IPS-20b (cell line): ENCODE measurements at regions not wholly inside any gene's neighbourhood (a gene's known extent, or its start where the extent isn't known, plus 50 kb on each side); places are given as distances from the start of the nearest gene placed in this dataset.

Experiments used
- H3K27ac ChIP-seq: one replicate; pipeline ENCODE4 v1.5.1; 2013; ENCODE audit warnings: low read length
- H3K27me3 ChIP-seq: 2 replicates; pipeline ENCODE4 v1.6.1; 2013; ENCODE audit warnings: mild to moderate bottlenecking, low read length, inconsistent platforms; ENCODE audit not compliant: insufficient read depth
- H3K36me3 ChIP-seq: 2 replicates; pipeline ENCODE4 v1.6.1; 2013; ENCODE audit warnings: low read depth, mild to moderate bottlenecking, inconsistent platforms, low read length, moderate library complexity; ENCODE audit not compliant: insufficient read depth
- H3K4me1 ChIP-seq: 2 replicates; pipeline ENCODE4 v1.6.1; 2013; ENCODE audit warnings: mild to moderate bottlenecking, control low read depth, inconsistent platforms, low read length, moderate library complexity; ENCODE audit not compliant: insufficient read depth
- H3K4me3 ChIP-seq: 2 replicates; pipeline ENCODE4 v1.5.1; 2013; ENCODE audit warnings: mild to moderate bottlenecking, low read length, inconsistent platforms
- H3K9ac ChIP-seq: 2 replicates; pipeline ENCODE4 v1.6.1; 2013; ENCODE audit warnings: low read depth, mild to moderate bottlenecking, inconsistent platforms, low read length, moderate library complexity
- H3K9me3 ChIP-seq: 2 replicates; pipeline ENCODE4 v1.6.1; 2013; ENCODE audit warnings: mild to moderate bottlenecking, low read depth, low read length, inconsistent platforms; ENCODE audit not compliant: insufficient read depth

DNA sequence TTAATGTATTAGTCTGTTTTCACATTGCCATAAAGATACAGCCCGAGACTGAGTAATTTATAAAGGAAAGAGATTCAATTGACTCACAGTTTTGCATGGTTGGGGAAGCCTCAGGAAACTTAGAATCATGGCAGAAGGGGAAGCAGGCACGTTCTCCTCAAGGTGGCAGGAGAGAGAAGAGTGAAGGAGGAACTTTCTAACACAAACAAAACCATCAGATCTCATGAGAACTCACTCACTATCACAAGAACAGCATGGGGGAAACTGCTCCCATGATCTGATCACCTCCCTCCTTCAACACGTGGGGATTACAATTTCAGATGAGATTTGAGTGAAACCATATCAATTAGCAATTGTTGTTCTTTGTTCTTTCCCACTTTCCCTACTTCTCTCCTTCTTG, 689.0 kb upstream of the SLITRK1 start:
- Histone ChIP-seq H3K4me3 (no peak overlapping the region), H3K27ac (no peak overlapping the region)

DNA sequence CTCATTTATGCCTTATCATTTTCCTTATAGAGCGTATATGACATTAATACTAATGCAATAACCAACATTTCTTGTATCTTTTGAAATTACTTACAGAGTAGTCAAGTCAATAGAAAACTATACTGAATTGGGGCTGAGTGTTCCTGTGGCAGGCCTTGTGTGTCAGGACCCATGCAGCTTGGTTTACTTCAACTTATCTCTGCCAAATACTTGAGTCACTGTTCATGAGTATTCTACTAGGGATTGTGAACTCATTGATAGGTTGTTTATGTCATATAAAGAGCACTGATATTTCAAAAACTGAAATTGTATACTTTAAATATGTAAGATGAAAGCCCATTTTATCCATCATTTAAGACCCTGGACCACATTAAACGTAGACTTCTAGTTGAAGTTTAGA, 688.6 kb upstream of the SLITRK1 start:
- Histone ChIP-seq H3K9ac (no peak overlapping the region), H3K4me3 (no peak overlapping the region), H3K36me3 (no peaks in the 10 kb centered on the region), H3K4me1 (no peaks in the 10 kb centered on the region), H3K27ac (no peak overlapping the region), H3K27me3 (no peaks in the 10 kb centered on the region), H3K9me3 (no peaks in the 10 kb centered on the region)

More for the DNA sequence above, 689.0 kb upstream of the SLITRK1 start:
- no peaks in the 10 kb centered on the region for H3K27me3 ChIP-seq
- no peaks in the 10 kb centered on the region for H3K9me3 ChIP-seq
- no peaks in the 10 kb centered on the region for H3K36me3 ChIP-seq
- H3K4me1 ChIP-seq: no peaks in the 10 kb centered on the region
- H3K9ac ChIP-seq: no peak overlapping the region

DNA sequence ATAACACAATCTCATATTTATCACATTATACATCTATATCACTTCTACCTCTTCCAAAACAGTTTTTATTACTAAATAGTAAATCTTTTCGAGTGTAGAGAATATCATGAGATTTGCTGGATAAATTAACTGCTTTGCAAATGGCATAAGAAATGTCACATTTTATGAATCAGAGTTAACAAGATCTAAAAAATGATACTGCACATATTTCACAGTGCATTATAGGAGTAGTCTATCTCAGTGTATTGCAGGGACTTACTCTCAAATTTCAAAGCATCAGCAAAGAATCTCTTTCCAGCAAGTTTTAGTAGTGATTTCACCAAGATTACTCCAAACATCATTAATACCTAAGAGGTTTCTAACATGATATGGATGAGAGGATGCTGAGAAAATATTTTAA, 687.1 kb upstream of the SLITRK1 start:
- no peaks in the 10 kb centered on the region for H3K27me3 ChIP-seq

DNA sequence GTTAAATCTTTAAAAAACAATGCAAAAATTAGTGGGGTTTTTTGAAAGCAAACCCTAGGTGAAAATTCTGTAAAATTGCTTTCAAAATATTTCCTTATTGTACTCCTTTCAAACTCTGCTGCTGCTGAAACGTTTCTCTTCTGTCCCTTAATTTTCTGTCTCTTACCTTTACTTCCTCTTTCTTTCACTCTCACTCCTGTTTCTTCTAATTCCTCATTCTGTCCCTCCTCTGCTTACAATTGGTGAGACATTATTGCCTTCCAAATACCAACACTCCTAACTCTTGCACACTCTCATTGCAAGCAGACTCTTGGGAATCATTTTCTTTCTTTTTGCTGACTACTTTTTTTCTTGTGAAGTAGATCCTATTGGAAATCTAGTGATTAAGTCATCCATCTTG, 685.6 kb upstream of the SLITRK1 start:
- Histone ChIP-seq H3K9ac (no peak overlapping the region), H3K4me3 (no peak overlapping the region), H3K27me3 (no peaks in the 10 kb centered on the region), H3K36me3 (no peaks in the 10 kb centered on the region), H3K9me3 (no peaks in the 10 kb centered on the region), H3K4me1 (no peaks in the 10 kb centered on the region), H3K27ac (no peak overlapping the region)

More for the DNA sequence above, 687.1 kb upstream of the SLITRK1 start:
- Histone ChIP-seq H3K4me3 (no peak overlapping the region), H3K4me1 (no peaks in the 10 kb centered on the region), H3K9ac (no peak overlapping the region), H3K27ac (no peak overlapping the region), H3K9me3 (no peaks in the 10 kb centered on the region), H3K36me3 (no peaks in the 10 kb centered on the region)

DNA sequence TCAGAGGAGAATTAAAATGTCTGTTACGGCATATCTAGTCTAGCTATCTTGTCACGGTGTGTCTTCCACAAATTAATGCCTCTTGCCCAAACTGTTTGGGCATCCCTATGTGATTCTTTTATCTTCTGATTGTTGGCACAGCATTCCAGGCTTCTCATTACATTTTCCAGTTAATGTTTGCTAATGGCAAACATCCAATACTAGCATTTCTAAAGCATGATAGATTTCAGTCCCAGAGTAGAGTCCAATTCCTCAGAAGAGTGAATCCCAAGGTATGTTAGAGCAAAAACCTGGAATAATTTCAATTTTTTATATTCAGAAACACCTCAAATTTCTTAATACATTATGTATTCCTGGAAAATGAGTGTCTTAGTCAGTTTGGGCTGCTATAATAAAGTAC, 684.5 kb upstream of the SLITRK1 start:
- H3K4me1 ChIP-seq: no peaks in the 10 kb centered on the region
- H3K9ac ChIP-seq: no peak overlapping the region
- H3K9me3 ChIP-seq: no peaks in the 10 kb centered on the region; the same call in 1 of the 2 replicates
- no peaks in the 10 kb centered on the region for H3K36me3 ChIP-seq
- no peak overlapping the region for H3K4me3 ChIP-seq
- no peak overlapping the region for H3K27ac ChIP-seq
- no peaks in the 10 kb centered on the region for H3K27me3 ChIP-seq

DNA sequence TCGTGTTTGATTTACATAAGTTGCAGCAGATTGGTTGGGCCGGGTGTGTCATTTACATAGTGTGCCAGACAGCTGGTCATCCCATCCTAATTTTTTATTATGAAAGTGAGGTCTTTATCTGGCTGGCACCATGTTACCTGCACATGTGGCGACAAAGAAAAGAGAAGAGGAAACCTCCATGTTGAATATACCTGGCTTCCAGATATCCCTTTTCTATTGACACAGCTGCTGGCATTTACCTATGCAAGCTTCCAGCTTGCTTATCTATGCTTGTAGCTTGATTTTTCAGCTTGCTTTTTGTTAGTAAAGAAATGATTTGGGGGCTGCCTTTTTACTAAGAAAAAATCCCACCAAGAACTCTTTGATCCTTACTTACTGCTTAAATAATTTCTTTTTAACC, 681.3 kb upstream of the SLITRK1 start:
- Histone ChIP-seq H3K27me3 (no peaks in the 10 kb centered on the region), H3K36me3 (no peaks in the 10 kb centered on the region), H3K27ac (no peak overlapping the region), H3K4me1 (no peaks in the 10 kb centered on the region), H3K4me3 (no peak overlapping the region), H3K9me3 (peaks cover 16% of the 10 kb centered on the region; the same call in 1 of the 2 replicates), H3K9ac (no peak overlapping the region)

DNA sequence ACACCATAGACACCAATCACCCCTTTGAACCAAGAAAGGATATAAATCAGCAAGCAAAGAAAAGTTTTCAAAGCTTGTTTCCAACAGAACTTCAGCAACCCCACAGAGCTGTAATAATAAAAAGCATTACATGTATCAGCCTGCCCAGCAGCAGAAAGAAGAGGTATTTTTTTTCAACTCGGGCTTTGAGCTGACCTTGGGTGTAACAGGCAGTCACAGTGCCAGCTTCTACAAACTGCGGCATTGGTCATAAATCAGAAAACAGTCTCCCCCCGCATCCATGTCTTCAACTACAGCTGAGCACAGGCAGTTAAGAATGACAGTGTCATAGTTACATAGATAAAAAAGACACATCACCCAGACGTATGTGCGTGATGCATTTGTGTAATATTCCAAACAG, 671.0 kb upstream of the SLITRK1 start:
- Histone ChIP-seq H3K36me3 (no peaks in the 10 kb centered on the region), H3K27me3 (no peaks in the 10 kb centered on the region), H3K27ac (no peak overlapping the region)

DNA sequence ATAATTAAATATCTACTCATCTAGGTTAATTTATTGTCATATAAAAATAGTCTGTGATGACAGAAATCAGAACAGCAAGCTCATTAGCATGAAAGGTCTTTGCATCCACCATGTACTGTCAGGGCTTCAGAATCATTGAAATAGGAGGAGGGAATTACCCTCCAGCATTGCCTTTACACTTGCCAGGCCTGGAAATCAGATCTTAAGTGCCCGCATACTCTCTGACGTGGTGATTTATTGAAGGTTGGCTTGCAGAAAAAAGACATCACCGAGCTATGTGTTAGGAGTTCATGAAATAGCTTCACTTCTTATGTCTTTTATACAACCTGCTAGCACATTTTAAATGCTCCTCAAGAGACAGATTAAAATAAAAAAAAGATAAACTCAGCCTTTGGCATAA, 661.7 kb upstream of the SLITRK1 start:
- Histone ChIP-seq H3K9ac (no peak overlapping the region), H3K4me3 (no peak overlapping the region), H3K36me3 (no peaks in the 10 kb centered on the region), H3K9me3 (no peaks in the 10 kb centered on the region), H3K27ac (no peak overlapping the region), H3K4me1 (no peaks in the 10 kb centered on the region), H3K27me3 (no peaks in the 10 kb centered on the region)

More for the DNA sequence above, 671.0 kb upstream of the SLITRK1 start:
- H3K4me3 ChIP-seq: no peak overlapping the region
- H3K9ac ChIP-seq: no peak overlapping the region
- no peaks in the 10 kb centered on the region for H3K9me3 ChIP-seq
- no peaks in the 10 kb centered on the region for H3K4me1 ChIP-seq

DNA sequence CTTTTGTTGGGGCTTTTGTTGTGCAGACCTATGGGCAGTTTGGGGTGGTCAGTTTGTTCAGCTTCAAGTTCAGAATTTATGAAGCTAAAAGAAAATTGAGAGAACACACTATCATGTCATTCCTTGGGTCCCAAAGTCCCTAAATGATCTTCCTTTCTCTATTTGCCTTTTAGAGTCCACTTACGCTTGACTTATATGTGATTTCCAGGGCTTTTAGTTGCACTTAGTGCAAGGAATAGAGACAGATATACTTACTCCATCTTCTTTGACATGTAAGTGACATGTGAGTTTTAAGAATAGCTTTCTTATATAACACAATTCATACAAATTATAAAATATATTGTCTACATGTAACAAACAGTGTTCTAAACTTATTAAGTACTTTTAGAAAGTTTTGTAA, 660.1 kb upstream of the SLITRK1 start:
- no peaks in the 10 kb centered on the region for H3K4me1 ChIP-seq
- no peak overlapping the region for H3K9ac ChIP-seq
- no peak overlapping the region for H3K27ac ChIP-seq
- no peak overlapping the region for H3K4me3 ChIP-seq
- H3K27me3 ChIP-seq: no peaks in the 10 kb centered on the region
- H3K36me3 ChIP-seq: no peaks in the 10 kb centered on the region
- H3K9me3 ChIP-seq: no peaks in the 10 kb centered on the region

DNA sequence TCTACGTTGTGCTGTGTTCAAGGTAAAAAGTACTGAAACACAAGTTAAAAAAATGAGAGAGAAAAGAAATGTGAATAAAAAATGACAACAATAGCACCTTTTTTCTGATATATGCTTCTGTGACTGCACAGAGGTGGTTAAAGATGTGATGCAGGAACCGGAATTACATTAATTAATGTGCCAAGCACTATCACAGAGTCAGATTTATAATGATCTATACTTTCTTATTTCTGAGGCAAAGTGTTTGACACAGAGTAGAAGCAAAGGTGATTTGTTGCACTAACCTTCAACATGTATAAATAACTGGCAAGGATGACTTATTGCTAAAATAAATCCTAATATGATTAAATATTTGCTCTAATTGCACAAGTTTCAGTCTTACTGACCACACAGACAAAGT, 654.6 kb upstream of the SLITRK1 start:
- no peak overlapping the region for H3K4me3 ChIP-seq
- H3K9me3 ChIP-seq: no peaks in the 10 kb centered on the region

DNA sequence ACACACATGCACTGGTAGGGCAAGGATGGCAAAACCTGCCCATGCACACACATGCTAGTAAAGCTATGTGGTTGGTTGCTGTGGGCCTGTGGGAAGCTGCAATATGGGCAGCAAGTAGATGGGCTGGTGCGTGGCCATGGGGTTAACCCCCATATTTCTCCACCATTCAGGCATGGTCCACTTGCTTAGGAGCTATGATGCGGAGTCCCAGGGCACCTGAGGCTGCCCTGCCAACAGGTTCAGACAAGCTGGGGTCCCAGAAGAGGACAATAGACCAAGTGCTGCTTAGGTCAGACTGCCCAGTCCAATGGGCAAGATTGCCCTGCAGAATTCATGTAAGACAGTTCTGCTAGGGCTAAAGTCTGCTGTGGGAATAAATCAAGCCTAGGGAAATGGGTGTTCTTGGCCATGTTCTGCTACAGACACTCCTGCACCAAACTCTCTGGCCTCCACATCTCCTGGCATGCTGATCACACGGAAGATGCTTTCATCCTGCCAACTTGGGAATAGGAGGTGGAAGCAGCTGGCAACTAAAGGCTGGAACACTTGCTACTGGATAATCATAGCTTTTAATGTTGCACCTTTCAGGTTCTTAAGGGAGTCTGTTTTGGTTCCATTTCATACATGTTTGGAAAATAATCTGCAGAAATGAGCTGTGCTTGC, 646.3 kb upstream of the SLITRK1 start:
- no peak overlapping the region for H3K27ac ChIP-seq
- no peaks in the 10 kb centered on the region for H3K9me3 ChIP-seq
- no peaks in the 10 kb centered on the region for H3K27me3 ChIP-seq
- no peaks in the 10 kb centered on the region for H3K4me1 ChIP-seq
- H3K9ac ChIP-seq: no peak overlapping the region
- H3K36me3 ChIP-seq: no peaks in the 10 kb centered on the region
- no peak overlapping the region for H3K4me3 ChIP-seq

More for the DNA sequence above, 654.6 kb upstream of the SLITRK1 start:
- Histone ChIP-seq H3K4me1 (no peaks in the 10 kb centered on the region), H3K27ac (no peak overlapping the region), H3K36me3 (no peaks in the 10 kb centered on the region), H3K9ac (no peak overlapping the region), H3K27me3 (no peaks in the 10 kb centered on the region)

DNA sequence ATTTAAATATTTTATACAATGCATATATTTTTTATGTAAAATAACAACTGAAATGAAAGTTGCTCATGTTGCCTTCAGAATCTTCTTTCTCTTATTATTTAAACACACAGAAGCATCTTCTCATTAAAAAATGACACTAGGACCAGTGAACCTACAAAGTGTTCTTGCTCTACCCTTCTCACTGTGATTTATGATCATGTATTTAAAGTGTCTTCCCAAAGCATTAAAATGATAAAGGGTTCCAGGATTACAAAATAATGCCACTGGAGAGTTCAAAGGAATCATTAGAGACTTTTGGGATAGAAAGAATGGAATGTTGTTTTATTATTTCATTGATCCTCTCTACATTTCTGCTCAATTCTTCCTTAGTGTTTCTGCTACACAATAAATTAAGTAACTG, 643.6 kb upstream of the SLITRK1 start:
- Histone ChIP-seq H3K9me3 (no peaks in the 10 kb centered on the region), H3K27ac (no peak overlapping the region), H3K4me3 (no peak overlapping the region), H3K36me3 (no peaks in the 10 kb centered on the region), H3K9ac (no peak overlapping the region), H3K4me1 (no peaks in the 10 kb centered on the region), H3K27me3 (no peaks in the 10 kb centered on the region)
